Skin epidermis (tissue), 12 donors: ENCODE measurements at regions not wholly inside any gene's neighbourhood (a gene's known extent, or its start where the extent isn't known, plus 50 kb on each side); places are given as distances from the start of the nearest gene placed in this dataset.

Experiments used
- H3K27ac ChIP-seq, 21 experiments: fragments of 200-600 bp; sonication (generic) in 11 of 21; one replicate each; pipeline ENCODE4 v1.5.0; 2020; ENCODE audit warnings: mild to moderate bottlenecking in 3 of 21, inconsistent platforms in 2 of 21, moderate library complexity in 2 of 21
- H3K4me3 ChIP-seq, 7 experiments: fragments of 200-600 bp; sonication (generic) in 2 of 7; one replicate each; pipeline ENCODE4 v1.5.0; 2020; ENCODE audit warnings: inconsistent platforms in 2 of 7, mild to moderate bottlenecking in 2 of 7, moderate library complexity in 1 of 7

DNA sequence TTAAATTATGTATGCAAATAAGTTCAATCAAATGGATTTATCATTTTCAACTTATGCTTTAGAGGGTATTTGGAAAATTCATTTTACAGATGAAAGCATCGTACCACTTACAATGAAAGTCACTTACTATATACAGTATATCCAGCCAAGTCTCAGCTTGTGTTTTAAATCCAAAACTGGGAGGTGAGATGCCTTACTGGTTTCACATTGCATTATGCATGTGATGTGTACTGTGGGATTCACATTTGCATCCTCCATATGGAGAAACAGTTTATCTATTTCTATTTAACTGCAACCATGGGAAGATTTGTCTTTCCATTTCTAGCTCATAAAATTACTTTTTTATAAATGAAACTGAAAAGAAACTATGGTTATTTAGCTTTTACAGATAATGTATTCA, 248.1 kb downstream of the CNTN3 start:
- Histone ChIP-seq H3K27ac (no peak overlapping the region), H3K4me3 (no peak overlapping the region)

DNA sequence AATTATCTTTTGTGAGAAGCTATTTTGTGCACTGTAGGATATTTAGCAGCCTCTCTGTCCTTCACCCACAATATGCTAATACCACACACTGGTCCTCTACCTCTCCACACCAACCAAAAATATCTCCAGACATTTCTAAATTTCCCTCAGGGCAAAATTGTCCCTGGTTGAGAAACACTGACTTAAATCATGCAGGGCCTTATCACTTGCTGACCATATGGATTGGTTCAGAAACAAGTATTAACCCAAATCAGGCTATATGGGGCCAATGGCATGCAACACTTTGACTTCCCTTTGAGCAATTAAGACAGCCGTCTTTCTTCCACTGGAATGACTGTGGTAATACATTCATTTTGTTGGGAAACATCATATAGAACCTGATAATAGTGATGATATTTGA, 251.1 kb downstream of the CNTN3 start:
- no peak overlapping the region for H3K4me3 ChIP-seq
- H3K27ac ChIP-seq: no peak overlapping the region

DNA sequence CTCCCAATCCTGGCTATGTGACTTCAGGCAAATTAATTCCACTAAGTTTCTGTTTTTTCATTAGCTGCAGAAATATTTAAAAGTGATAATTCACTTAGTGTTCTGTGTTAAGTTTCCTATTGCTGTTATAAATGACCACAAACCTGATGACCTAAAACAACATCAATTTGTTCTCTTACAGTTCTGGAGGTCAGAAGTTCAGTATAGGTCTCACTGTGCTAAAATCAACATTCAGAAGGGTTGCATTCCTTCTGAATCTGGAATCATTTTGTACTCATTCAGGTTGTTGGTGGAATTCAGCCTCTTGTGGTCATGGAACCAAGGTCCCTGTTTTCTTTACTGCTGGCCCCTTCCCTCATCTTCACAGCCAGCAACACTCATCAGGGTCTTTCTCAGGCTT, 254.1 kb downstream of the CNTN3 start:
- no peak overlapping the region for H3K4me3 ChIP-seq
- H3K27ac ChIP-seq: no peak overlapping the region

DNA sequence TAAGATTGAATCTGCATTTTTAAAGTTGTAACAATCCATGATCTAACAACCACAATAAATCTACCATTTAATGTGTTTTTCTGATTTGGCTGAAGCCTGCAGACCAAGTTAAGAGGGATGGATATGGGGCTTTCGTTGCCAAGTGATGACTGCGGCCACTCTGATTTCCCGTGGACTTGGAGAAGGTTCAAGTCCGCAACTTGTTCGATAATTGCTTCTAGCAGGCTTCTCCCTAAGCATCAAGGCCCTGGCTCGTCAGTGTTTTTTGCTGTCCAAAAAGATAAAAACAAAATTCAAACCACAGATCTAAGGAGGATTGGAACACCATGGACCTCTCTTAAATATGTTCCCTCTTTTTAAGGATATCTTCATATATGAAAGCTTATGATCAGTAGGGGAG, 256.6 kb downstream of the CNTN3 start:
- H3K4me3 ChIP-seq: no peak overlapping the region
- H3K27ac ChIP-seq: no peak overlapping the region

- no peak overlapping the region for H3K4me3 ChIP-seq
- no peak overlapping the region for H3K27ac ChIP-seq
Measured at GRCh38 chr3:74353039-74353438, 261.4 kb downstream of the CNTN3 start.

- Histone ChIP-seq H3K4me3 (no peak overlapping the region), H3K27ac (no peak overlapping the region)
Measured at GRCh38 chr3:74352166-74352565, 262.3 kb downstream of the CNTN3 start.

DNA sequence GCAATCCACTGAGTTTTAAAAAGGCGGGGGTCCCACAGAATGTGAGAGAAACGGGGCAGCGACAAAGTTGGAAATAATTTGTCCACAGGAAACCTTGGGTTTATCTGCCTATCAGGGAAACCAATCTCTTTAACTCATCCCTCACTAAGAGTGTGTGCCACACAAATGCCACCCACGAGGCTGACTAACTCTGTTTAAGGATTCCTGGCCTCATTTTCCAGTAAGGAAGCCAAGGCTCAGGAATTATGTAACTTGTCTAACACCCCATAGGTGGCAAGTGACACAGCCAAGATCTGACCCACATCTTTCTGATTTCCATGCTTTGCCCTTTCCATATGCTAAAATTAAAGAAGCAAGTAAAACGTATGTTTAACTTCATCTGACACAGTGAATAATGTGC, 263.2 kb downstream of the CNTN3 start:
- Histone ChIP-seq H3K27ac (no peak overlapping the region), H3K4me3 (no peak overlapping the region)

DNA sequence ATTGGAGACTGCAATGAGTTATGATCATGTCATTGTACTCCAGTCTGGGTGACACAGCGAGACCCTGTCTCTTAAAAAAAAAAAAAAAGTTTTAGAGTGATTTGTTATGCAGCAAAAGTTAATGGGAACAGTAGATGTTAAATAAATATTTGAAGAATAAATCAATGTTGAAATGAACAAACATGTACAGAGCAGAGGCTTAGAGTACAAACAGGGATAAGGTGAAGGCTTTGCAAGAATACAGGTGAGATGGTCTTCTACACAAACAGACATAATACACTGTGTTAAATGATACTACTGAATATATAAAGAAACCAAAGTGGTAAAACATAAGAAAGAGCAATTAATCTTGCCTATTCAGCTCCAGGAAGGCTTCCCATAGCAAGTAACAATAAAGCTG, 265.4 kb downstream of the CNTN3 start:
- H3K4me3 ChIP-seq: no peak overlapping the region
- no peak overlapping the region for H3K27ac ChIP-seq

DNA sequence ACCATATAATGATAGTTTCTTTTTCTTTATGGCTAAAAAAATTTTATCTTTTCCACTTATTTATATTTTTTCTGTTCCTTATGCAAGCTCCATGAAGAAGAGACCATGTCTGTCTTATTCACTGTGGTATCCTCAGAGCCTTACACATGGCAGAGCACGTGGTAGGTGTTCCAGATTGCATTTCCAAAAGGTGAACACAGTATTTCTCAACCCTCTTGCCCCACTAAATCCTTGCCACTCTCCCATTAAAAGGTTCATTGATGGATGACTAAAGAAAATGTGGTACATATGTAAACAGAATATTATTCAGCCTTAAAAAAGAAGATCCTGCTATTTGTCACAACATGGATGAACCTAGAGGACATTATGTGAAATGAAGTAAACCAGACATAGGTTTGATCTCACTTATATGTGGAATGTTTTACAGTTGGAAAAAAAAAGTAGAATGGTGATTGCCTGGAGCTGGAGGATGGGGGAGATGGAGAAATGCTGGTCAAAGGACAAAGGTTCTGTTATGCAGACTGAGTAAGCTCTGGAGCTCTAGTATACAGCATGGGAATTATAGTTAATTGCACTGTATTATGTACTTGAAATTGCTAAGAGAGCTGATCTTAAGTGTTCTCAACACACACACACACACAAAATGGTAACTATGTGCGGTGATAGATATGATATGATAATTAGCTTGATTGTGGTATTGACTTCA, 266.7 kb downstream of the CNTN3 start:
- no peak overlapping the region for H3K27ac ChIP-seq
- no peak overlapping the region for H3K4me3 ChIP-seq

- no peak overlapping the region for H3K27ac ChIP-seq
- no peak overlapping the region for H3K4me3 ChIP-seq
Measured at GRCh38 chr3:74346896-74347295, 267.6 kb downstream of the CNTN3 start.

DNA sequence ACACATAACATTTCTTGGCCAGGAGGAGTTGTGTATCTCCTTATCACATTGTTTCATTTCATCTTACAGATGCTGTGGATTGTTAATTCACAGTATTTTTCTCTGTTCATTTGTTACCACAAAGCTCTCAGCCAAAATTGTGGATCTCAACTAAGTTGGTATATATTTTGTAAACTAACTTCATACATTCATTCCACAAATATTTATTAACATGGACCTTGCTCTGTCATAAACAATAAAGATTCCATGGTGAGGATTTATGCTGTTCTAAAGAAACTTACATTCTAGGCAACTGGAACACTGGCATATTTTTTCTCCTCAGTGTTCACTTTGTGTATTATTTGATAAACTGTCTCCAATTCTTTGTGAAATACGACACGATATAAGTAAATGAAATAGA, 268.8 kb downstream of the CNTN3 start:
- H3K4me3 ChIP-seq: no peak overlapping the region
- H3K27ac ChIP-seq: no peak overlapping the region

DNA sequence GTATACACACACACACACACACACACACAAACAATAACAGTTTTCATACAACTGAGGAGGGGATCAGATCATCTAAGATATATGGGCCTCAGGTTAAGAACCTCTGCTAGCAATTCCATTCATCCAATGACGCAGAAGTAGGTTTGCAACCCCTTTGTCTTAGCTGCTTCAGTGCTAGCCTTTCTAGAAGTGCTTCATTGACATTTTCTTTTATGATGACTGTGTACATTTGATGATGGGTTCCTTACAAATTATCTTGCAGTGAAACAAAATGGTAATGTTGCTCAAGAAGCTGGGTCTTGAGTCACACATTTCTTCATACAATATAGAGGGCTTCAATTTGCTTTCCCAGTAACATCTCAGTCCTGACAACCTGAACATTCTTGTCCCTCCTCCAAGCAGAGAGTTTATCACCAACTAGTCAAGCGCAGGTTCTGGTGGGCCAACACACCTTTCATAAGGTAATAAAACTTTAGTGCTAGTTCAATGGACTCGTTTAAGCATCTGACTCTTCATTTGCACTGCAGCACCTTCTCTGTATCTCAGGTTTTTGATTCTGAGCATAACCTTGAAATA, 269.5 kb downstream of the CNTN3 start:
- Histone ChIP-seq H3K27ac (no peak overlapping the region), H3K4me3 (no peak overlapping the region)

GRCh38 chr3:74343391-74343790, 271.1 kb downstream of the CNTN3 start:
- Histone ChIP-seq H3K4me3 (no peak overlapping the region), H3K27ac (no peak overlapping the region)

- Histone ChIP-seq H3K27ac (no peak overlapping the region), H3K4me3 (no peak overlapping the region)
Measured at GRCh38 chr3:74338998-74339397, 275.5 kb downstream of the CNTN3 start.

GRCh38 chr3:74332165-74332564, 282.3 kb downstream of the CNTN3 start:
- H3K27ac ChIP-seq: no peak overlapping the region

DNA sequence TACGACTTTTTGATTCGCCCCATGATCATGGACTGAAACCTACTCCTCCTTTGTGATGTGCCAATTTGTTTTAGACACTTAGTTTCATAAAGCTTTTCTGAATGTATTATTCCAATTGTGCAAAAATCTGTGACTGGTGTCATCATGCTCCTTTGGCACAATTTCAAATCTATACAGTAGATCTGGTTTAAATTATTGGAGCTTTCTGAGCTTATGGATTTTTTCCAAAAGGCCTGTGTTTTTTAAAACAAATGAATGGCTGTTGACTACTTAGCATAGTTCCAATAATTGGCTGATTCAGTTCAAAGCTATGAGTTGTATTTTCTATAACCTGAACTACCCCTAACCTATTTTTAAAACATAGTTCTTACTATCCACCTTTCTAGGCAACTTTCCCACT, 282.7 kb downstream of the CNTN3 start:
- Histone ChIP-seq H3K27ac (no peak overlapping the region), H3K4me3 (no peak overlapping the region)

More at GRCh38 chr3:74332165-74332564, 282.3 kb downstream of the CNTN3 start:
- no peak overlapping the region for H3K4me3 ChIP-seq

DNA sequence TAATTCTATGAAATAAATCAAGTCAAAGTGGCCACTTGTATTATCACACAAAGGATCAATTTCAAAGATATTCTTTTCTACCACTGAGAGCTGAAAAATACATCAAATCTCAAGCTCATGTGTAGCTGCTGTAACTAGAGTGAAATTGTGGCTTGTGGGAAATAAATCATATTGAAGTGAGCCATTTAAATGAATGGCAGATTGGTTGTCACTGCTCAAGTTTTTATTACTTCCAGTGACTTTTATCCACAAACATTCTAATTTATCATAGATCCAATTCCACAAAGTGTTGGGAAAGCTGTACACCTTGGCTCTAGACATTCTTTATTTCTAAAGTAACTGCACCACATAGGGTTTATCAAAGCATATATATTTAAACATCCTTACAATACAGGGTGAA, 285.4 kb downstream of the CNTN3 start:
- Histone ChIP-seq H3K4me3 (no peak overlapping the region), H3K27ac (no peak overlapping the region)

DNA sequence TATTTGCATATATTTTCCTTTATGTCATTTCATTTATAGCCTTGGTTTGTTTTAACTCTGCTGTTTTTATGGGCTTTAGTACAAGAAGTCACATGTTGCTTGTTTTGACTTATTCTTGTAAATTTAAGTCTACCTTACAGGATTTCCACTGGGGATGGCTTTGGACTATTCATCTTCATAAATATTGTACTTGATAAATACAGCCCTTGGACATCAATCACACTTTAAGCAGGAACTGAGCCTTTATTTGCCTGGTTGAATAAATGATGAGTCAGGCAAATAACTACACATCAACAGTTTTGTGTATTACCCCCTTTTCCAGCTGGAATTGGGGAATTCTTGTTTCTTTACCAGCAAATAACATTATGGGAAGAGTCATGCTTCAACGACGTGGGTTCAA, 286.0 kb downstream of the CNTN3 start:
- Histone ChIP-seq H3K4me3 (no peak overlapping the region), H3K27ac (no peak overlapping the region)

DNA sequence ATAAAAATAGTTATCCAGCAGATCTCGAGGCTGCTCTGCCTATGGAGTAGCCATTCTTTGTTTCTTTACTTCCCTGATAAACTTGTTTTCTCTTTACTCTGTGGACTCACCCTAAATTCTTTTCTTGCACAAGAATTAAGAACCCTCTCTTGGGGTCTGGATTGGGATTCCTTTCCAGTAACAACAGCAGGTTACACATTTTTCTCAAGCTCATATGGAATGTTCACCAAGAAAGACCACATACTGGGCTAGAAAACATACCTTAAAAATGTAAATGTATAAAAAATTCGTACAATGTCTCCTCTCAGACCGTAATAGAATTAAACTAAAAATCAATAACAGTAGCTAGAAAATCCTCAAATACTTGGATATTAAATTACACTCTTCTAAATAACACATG, 299.2 kb downstream of the CNTN3 start:
- H3K27ac ChIP-seq: no peak overlapping the region

DNA sequence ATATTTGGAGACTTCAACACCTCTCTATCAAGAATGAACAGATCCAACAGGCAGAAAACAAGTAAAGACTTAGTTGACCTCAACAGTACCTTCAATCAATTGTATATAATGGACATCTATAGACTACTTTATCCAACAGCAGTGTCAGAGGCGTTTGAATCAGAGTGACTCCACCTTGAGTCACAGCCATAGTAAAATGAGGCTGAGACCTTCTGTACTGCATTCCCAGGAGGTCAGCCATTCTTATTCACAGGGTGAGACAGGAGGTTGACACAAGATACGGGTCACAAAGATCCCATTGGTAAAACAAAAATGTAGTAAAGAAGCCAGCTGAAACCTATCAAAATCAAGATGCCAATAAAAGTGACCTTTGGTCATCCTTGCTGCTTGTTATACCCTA, 299.8 kb downstream of the CNTN3 start:
- Histone ChIP-seq H3K27ac (no peak overlapping the region), H3K4me3 (no peak overlapping the region)

More for the DNA sequence above, 299.2 kb downstream of the CNTN3 start:
- no peak overlapping the region for H3K4me3 ChIP-seq

GRCh38 chr3:74309716-74310115, 304.7 kb downstream of the CNTN3 start:
- Histone ChIP-seq H3K27ac (no peak overlapping the region), H3K4me3 (no peak overlapping the region)

- Histone ChIP-seq H3K4me3 (no peak overlapping the region), H3K27ac (no peak overlapping the region)
Measured at GRCh38 chr3:74304424-74304823, 310.0 kb downstream of the CNTN3 start.
